T47D (cell line): ENCODE measurements at regions not wholly inside any gene's neighbourhood (a gene's known extent, or its start where the extent isn't known, plus 50 kb on each side); places are given as distances from the start of the nearest gene placed in this dataset.
"Not testable (repeated sequence)": the region's sequence is repeated elsewhere in the genome, so short reads cannot be mapped to it uniquely, and the experiment has no call there.

Experiments
- DNase-seq, 2 experiments: peaks; one replicate each; pipeline versions ENCODE4 v3.0.0 to v3.0.0-alpha.2; 2011 to 2012; ENCODE audit warnings: low read depth in 1 of 2, low spot score in 1 of 2
- JUND ChIP-seq: IDR thresholded peaks from 2 replicates; pipeline ENCODE4 v1.6.1; 2012; ENCODE audit warnings: low read depth
- in situ Hi-C: cut with HindIII; loops from 2 replicates; pipeline ENCODE4 v1.10.0; 2016; ENCODE audit warnings: low sequenced_read_pairs, low pct_unique_long_range_greater_than_20kb

DNA sequence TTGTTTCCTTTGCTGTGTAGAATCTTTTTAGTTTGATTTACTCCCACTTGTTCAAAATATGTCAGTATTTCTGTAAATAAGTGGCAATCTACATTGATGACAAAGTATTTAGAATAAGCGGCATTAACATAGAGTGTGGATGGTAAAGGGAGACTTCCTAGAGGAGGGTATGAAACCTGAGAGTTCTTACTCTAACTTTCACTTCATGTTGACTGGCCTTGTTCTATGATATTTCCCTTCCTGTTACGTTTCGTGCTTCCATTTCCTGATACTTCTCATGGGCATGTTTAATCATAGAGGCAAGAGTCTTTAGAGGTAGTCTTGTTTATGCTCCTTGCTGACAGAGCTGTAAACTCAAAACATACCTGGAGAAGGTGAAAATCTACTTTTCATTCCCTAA is 408.9 kb downstream of the GLUD2 start:
- DNase-seq: no peak
- TF ChIP-seq JUND: no peak
- in situ Hi-C loops: no loop called here

DNA sequence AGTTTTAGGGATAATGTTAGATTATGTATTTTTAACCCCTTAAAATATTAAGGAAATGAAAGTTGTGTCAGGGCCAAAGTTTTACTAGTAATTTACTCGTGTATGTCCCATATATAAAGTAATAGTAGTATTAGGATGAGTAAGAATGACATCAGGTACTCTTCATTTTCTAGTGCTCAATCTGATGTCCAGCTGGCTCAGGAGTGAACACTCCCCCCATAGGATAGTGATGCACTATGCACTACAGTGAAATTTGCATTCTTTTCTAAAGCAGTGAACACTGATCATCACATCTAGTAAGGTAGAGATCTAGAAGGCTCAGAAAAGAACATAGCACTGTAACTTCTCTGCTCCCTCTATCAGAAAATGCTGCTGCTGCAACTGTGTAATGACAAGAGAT is 409.7 kb downstream of the GLUD2 start:
- no peak for TF ChIP-seq JUND
- in situ Hi-C loops: no loop called here
- no peak for DNase-seq

DNA sequence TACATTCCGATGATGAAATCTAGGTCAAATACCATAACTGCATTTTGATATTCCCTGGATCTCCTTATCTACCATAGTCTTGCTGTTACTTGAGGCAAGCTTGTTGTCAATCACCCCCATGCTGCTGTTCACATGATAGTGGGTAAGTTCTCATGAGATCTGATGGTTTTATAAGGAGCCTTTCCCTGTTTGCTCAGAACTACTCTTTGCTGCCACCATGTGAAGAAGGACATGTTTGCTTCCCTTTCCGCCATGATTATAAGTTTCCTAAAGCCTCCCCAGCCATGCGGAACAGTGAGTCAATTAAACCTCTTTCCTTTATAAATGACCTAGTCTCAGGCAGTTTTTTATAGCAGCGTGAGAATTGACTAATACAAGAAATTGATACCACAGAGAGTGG is 432.0 kb downstream of the GLUD2 start:
- in situ Hi-C loops: no loop called here
- DNase-seq: peak in 1 of 2 experiments; percentile 17
- no peak for TF ChIP-seq JUND

DNA sequence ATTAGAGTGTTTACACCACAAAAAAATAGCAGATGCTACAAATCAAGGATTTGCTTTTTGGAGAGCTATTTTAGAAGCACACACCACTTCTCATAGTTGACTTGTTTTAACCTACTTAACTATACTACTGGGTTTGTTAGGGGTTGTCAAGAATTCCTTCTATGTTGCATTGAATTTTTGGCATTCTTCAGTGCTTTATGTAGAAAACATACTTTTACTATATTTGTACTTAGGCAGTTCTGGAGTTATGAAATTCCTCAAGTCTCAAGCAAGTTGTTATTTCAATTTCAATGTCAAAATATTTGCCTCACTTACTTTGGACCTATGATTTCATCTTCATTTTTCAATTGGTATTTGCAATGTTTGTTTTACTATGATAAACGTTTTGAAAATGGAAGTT is 449.6 kb downstream of the GLUD2 start:
- TF ChIP-seq JUND: no peak
- no peak for DNase-seq
- in situ Hi-C loops: no loop called here

DNA sequence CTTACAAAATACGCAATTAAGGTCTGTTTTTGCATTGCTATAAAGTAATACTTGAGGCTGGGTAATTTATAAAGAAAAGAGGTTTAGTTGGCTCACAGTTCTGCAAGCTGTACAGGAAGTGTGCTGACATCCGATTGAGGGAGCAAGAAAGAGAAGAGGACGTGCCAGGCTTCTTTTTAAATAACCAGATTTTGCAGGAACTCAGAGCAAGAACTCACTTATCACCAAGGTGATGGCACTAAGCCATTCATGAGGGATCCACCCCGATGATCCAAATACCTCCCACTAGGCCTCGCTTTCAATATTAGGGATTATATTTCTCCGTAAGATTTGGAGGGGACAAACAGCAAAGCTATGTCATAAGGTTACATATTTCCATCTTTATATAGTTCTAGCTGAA is 456.7 kb downstream of the GLUD2 start:
- in situ Hi-C loops: no loop called here
- no peak for DNase-seq
- TF ChIP-seq JUND: no peak

DNA sequence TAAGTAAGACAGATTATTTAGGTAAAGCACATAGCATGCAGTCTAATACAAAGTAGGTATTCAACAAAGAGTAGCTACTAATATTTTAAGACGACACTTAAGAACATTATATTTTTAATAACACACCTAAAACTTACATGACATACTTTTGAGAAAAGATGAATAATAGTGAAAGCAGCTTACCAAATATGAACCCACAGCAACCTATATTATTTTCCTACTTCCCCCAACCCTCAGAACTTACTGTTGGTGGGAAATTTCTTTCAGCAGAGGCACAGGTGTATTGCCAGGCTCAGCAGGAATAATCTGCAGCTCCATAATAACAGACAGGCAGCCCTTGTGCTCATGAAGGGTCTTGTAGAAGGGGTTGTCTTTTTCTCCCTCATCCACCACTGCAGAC is 498.9 kb downstream of the GLUD2 start:
- TF ChIP-seq JUND: no peak
- DNase-seq: no peak
- in situ Hi-C loops: no loop called here

DNA sequence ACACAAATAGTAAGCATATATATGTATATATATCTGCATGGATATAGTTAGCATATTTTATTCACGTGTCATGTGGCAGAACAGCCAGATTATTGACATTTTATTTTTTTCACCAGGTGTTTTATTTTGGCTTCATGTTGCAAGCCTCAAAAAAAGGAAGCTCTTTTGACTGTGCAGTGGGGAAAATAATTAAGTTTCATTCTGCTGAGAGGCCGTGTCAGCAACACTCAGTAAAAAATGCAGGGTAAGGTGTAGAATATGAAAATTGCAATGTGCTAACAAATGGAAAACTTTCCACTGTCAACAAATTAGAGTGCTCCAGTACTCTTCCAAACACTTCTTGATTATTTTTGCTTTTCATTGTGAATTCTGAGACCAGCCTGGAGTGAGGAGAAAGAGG is 511.5 kb downstream of the GLUD2 start:
- TF ChIP-seq JUND: no peak
- DNase-seq: no peak
- in situ Hi-C loops: no loop called here

DNA sequence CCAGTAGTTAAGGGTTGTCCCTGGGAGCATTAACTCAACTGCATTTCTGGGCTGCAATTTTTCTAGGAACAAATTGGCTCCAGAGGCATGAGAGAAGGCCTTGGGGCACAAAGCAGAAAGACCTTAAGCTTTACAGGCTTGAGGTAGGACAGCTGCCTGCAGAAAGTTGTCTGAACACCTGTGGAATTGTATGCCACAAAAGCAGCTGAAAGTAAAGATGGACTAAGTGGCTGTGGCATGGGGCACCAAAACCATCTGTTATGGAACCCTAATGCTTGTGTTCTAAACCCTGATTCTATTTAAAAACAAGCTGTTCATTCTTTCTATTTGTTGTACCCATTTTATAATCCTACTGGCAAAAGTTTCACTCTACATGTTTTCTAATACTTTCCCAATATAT is 515.2 kb downstream of the GLUD2 start:
- TF ChIP-seq JUND: no peak
- DNase-seq: no peak
- in situ Hi-C loops: no loop called here

DNA sequence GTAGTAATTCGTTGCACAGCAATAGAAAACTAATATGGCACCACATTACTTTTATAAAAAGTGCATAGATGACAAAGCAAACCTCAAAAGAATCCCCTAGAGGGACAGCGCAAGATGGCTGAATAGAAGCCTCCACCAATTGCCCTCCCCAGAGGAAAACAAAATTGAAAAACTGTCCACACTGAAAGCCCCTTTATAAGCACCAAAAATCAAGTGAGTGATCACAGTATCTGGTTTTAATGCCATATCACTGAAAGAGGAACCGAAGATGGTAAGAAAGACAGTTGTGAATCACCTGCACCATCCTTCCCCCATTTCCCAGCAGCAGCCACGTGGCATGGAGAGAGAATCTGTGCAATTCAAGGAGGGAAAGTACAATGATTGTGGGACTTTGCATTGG is 522.2 kb downstream of the GLUD2 start:
- in situ Hi-C loops: no loop called here
- TF ChIP-seq JUND: no peak

DNA sequence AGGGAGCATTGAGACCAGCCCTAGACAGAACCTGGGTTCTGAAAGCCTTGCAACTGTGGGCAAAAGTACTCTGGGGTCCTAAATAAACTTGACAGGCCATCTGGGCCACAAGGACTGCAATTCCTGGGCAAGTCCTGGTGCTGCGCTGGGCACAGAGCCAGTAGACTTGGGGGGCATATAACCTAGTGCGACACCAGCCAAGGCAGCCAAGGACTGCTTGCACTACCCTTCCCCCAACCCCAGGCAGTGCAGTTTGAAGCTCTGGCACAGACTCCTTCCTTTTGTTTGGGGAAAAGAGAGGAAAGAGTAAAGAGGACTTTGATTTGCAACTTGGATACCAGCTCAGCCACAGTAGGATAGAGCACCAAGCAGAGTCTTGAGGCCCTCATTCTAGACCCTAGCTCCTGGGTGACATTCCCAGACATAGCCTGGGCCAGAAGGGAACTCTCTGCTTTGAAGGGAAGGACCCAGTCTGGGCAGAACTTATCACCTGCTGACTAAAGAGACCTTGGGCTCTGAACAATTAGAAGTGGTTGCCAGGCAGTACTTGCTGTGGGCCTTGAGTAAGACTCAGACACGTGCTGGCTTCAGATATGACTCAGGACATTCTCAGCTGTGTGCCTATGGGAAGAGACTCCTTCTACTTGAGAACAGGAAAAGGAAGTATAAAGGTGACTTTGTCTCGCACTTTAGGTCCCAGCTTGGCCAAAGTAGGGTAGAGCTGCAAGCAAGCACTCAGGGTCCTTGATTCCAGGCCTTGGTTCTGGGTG is 522.8 kb downstream of the GLUD2 start:
- in situ Hi-C loops: no loop called here
- TF ChIP-seq JUND: no peak

More for the DNA sequence above, 522.2 kb downstream of the GLUD2 start:
- DNase-seq: no peak

DNA sequence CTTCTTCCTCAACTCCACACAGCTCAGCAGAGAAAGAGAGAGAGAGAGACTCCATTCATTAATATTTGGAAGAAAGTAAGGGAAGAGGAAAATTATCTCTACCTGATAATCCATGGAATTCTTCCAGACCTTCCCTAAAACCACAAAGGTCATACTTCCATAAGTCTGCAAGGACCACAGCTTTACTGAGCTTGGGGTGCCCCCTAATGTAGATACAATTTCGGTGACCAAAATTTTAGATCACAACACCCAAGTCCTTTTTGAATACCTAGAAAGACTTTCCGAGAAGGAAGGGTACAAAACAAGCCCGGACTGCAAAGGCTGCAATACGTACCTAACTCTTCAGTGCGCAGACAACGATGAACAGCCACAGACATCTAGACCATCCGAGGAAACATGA is 523.9 kb downstream of the GLUD2 start:
- TF ChIP-seq JUND: no peak
- in situ Hi-C loops: no loop called here
- DNase-seq: peak in 1 of 2 experiments; percentile 7

More for the DNA sequence above, 522.8 kb downstream of the GLUD2 start:
- DNase-seq: no peak

DNA sequence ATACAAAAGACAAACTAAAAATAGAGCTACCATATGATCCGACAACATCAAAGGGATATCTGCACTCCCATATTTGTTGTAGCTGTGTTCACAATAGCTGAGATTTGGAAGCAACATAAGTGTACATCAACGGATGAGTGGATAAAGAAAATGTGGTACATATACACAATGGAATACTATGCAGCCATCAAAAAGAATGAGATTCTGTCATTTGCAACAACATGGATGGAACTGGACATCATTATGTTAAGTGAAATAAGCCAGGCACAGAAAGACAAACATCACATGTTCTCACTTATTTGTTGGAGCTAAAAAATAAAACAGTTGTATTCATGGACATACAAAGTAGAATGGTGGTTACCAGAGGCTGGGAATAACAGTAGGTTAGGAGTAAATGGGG is 527.0 kb downstream of the GLUD2 start:
- DNase-seq, in situ Hi-C loops: not testable (repeated sequence)

DNA sequence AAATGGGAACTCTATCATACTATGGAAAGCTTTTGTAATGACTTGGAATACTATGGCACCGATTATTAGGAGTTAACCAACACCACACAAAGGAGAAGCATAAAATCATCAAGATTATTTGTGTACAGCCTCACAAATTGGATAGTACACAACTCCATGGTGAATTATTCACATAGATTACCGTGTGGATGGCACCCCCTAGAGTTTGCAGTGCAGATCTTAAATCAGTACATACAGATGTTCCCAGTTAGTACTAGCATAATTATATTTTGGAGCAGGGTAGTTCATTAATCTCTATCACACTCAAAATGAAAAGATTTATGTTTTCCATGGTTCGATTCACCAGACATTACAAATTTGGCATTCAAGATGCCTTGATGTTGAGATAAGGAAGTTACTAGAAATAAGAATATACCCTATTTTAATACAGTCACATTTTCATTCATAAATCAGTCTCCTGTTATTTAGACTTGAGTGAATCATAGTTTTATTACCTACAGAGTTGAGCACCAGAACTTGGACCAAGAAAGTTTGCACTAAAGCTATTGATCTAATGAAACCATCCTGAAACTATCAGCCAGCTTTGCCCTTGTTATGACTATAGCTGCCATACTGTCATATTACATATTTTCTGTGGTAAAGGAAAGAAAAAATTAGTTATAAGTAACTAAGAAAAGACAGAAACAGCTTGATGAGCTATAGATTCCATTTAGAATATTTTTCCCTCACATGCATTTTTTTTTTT is 531.8 kb downstream of the GLUD2 start:
- peak in 1 of 2 experiments; percentile 56 for DNase-seq
- in situ Hi-C loops: no loop called here
- no peak for TF ChIP-seq JUND
